ENCODE measurements at regions not wholly inside any gene's neighbourhood (a gene's known extent, or its start where the extent isn't known, plus 50 kb on each side); places are given as distances from the start of the nearest gene placed in this dataset.

DNA sequence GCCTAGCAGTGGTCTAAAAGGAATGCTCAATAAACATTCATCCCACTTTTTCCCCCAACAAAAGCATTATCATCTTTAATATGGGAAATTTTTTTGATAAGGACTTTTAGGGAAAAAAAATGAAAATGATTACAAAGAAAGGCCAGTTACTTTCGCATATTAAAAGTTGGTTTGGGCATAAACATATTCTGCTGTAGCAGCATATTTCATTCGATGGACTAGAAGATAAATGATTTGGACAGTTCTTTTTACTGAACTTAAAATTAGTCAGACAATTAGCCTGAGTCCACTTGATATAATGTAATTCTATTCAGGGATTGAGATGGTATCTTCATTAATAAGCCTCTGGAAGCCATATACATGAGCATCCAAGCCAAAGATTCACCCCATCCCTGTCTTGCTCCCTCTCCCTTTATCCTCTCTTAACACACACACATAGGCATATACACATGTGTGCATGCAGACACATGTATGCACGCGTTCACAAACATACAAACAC, 299.1 kb downstream of the NUAK1 start:
- Histone ChIP-seq H3K4me3 (no peak overlapping the region), H3K36me3 (no peaks in the 10 kb centered on the region), H3K9me3 (no peaks in the 10 kb centered on the region), H3K27me3 (no peaks in the 10 kb centered on the region), H3K4me1 (peaks cover 0 to 8% (median 2%) of the 10 kb centered on the region in 9 donors), H3K27ac (no peak overlapping the region)
- no peak for DNase-seq
- intact Hi-C loops (cut with DNase I): no loop called here
- ATAC-seq: no peak
- TF ChIP-seq, protein P1, sequence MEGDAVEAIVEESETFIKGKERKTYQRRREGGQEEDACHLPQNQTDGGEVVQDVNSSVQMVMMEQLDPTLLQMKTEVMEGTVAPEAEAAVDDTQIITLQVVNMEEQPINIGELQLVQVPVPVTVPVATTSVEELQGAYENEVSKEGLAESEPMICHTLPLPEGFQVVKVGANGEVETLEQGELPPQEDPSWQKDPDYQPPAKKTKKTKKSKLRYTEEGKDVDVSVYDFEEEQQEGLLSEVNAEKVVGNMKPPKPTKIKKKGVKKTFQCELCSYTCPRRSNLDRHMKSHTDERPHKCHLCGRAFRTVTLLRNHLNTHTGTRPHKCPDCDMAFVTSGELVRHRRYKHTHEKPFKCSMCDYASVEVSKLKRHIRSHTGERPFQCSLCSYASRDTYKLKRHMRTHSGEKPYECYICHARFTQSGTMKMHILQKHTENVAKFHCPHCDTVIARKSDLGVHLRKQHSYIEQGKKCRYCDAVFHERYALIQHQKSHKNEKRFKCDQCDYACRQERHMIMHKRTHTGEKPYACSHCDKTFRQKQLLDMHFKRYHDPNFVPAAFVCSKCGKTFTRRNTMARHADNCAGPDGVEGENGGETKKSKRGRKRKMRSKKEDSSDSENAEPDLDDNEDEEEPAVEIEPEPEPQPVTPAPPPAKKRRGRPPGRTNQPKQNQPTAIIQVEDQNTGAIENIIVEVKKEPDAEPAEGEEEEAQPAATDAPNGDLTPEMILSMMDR (IDR thresholded peaks at IDR 0.05): no peak
- WGBS, 2 donors: 93 to 97% methylated on average over 4 of the region's 4 CpGs

DNA sequence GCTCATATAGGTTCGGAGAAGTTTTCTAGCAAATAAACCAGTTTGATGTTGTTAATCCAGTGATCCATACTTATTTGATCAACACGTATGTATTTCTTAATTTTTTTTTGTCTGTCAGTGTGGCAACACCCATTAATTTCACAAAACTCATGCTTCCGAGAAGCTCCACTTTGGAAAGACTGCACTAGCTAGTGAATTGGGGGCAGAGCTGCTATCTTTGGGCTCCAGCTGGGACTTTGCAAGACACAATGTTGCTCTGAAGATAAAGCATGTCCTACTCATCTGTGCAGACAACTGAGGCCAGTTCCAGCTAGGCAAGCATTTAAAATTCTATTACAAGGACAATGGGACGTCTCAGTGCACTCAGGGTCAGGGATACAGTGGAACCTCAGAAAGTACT, 298.4 kb downstream of the NUAK1 start:
- TF ChIP-seq, protein P1 (IDR thresholded peaks at IDR 0.05): no peak
- WGBS, 2 donors: 86 to 93% methylated on average over 4 of the region's 4 CpGs
- Histone ChIP-seq H3K36me3 (no peaks in the 10 kb centered on the region), H3K4me1 (peaks cover 0 to 11% (median 2%) of the 10 kb centered on the region in 9 donors), H3K27me3 (no peaks in the 10 kb centered on the region), H3K4me3 (no peak overlapping the region), H3K9me3 (no peaks in the 10 kb centered on the region), H3K27ac (no peak overlapping the region)
- intact Hi-C loops (cut with DNase I): no loop called here
- DNase-seq: no peak
- ATAC-seq: no peak

DNA sequence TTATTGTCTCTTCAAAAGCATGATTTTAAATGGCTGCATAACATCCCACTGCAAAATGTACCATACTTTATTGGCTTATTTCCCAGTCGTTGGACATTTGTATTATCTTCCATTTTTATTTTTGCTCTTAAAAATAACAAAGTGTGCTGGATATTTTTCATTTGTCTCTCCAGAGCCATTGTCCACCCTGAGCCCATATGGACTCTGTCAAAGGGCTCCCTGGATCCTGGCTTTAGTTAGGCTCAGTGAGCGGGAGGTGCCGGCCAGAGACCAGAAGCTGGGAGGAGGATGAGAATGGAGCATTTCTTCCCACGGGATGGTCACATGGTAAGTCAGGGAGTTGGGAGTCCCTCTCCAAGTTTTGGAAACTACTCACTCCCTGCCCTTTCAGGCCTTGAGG, 296.9 kb downstream of the NUAK1 start:
- no peaks in the 10 kb centered on the region for H3K9me3 ChIP-seq
- no peak overlapping the region for H3K4me3 ChIP-seq
- H3K27me3 ChIP-seq: no peaks in the 10 kb centered on the region
- intact Hi-C loops (cut with DNase I): no loop called here
- peaks cover 0 to 11% (median 0%) of the 10 kb centered on the region in 9 donors for H3K4me1 ChIP-seq
- ATAC-seq (peak in 1 of 8 donors; percentile 20), DNase-seq (no peak)
- WGBS, 2 donors: 65 to 68% methylated on average over 4 of the region's 4 CpGs
- TF ChIP-seq, protein P1 (IDR thresholded peaks at IDR 0.05): no peak
- H3K36me3 ChIP-seq: no peaks in the 10 kb centered on the region
- H3K27ac ChIP-seq: no peak overlapping the region

DNA sequence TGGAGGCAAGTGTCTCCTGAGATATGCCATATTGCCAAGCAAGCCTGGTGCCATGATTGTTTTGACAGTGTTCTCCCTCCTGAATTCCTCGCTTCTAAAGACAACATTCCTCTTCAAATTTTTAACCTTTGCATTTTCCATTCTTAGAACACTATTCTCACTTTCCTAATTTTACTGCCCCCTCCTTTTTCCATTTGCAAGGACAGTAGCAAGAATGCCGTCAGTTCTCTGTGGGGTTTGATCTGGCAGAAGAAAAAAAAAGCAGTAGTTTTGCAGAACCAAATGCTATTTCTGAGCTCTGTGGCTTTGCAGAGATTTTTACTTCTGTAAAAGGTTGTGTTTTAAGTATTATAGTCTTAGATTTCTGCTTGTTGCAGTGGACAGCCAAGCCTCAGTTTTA, 295.2 kb downstream of the NUAK1 start:
- 82 to 88% methylated on average over 2 of the region's 2 CpGs for WGBS, 2 donors
- H3K4me3 ChIP-seq: no peak overlapping the region
- no peak overlapping the region for H3K27ac ChIP-seq
- DNase-seq (no peak), ATAC-seq (no peak)
- TF ChIP-seq, protein P1 (IDR thresholded peaks at IDR 0.05): no peak
- intact Hi-C loops (cut with DNase I): no loop called here
- no peaks in the 10 kb centered on the region for H3K27me3 ChIP-seq
- H3K9me3 ChIP-seq: no peaks in the 10 kb centered on the region
- peaks cover 0 to 11% (median 0%) of the 10 kb centered on the region in 9 donors for H3K4me1 ChIP-seq
- no peaks in the 10 kb centered on the region for H3K36me3 ChIP-seq

Data from heart right ventricle (tissue), 16 donors.